GM18505 (cell line): ENCODE measurements at regions not wholly inside any gene's neighbourhood (a gene's known extent, or its start where the extent isn't known, plus 50 kb on each side); places are given as distances from the start of the nearest gene placed in this dataset.

ENCODE experiments used
- ATAC-seq: cut with Tn5 transposase; IDR thresholded peaks from one replicate; pipeline ENCODE4 v1.9.1; 2021; ENCODE audit not compliant: unreplicated experiment
- POLR2A ChIP-seq: IDR thresholded peaks from 4 replicates; pipeline ENCODE4 v1.6.1; 2011; ENCODE audit warnings: borderline replicate concordance; ENCODE audit not compliant: insufficient read depth, insufficient read length; ENCODE audit errors: extremely low read depth

- TF ChIP-seq POLR2A: no peak
- no peak for ATAC-seq
Measured at GRCh38 chr6:98156580-98156979, 677.8 kb upstream of the POU3F2 start.

- no peak for TF ChIP-seq POLR2A
- no peak for ATAC-seq
Measured at GRCh38 chr6:98179606-98180005, 654.8 kb upstream of the POU3F2 start.

GRCh38 chr6:98200084-98200483 is 634.3 kb upstream of the POU3F2 start:
- TF ChIP-seq POLR2A: no peak
- ATAC-seq: no peak

GRCh38 chr6:98203170-98203806 is 631.1 kb upstream of the POU3F2 start:
- no peak for TF ChIP-seq POLR2A
- ATAC-seq: no peak

GRCh38 chr6:98212468-98212867 is 621.9 kb upstream of the POU3F2 start:
- ATAC-seq: no peak
- no peak for TF ChIP-seq POLR2A

GRCh38 chr6:98215531-98215930 is 618.8 kb upstream of the POU3F2 start:
- no peak for ATAC-seq
- no peak for TF ChIP-seq POLR2A

GRCh38 chr6:98230250-98230649 is 604.1 kb upstream of the POU3F2 start:
- TF ChIP-seq POLR2A: no peak
- no peak for ATAC-seq

GRCh38 chr6:98239057-98239456 is 595.3 kb upstream of the POU3F2 start:
- no peak for TF ChIP-seq POLR2A
- ATAC-seq: no peak

- no peak for TF ChIP-seq POLR2A
- ATAC-seq: no peak
Measured at GRCh38 chr6:98241630-98242029, 592.7 kb upstream of the POU3F2 start.

GRCh38 chr6:98254624-98255023 is 579.8 kb upstream of the POU3F2 start:
- ATAC-seq: no peak
- no peak for TF ChIP-seq POLR2A

GRCh38 chr6:98260382-98260781 is 574.0 kb upstream of the POU3F2 start:
- no peak for TF ChIP-seq POLR2A
- ATAC-seq: no peak

GRCh38 chr6:98272060-98272459 is 562.3 kb upstream of the POU3F2 start:
- ATAC-seq: no peak
- TF ChIP-seq POLR2A: no peak

- no peak for ATAC-seq
- TF ChIP-seq POLR2A: no peak
Measured at GRCh38 chr6:98274691-98275090, 559.7 kb upstream of the POU3F2 start.

GRCh38 chr6:98280492-98280891 is 553.9 kb upstream of the POU3F2 start:
- TF ChIP-seq POLR2A: no peak
- ATAC-seq: no peak

- no peak for ATAC-seq
Measured at GRCh38 chr6:98286620-98287019, 547.8 kb upstream of the POU3F2 start.

More at GRCh38 chr6:98286620-98287019, 547.8 kb upstream of the POU3F2 start:
- TF ChIP-seq POLR2A: no peak
